ENCODE measurements at regions not wholly inside any gene's neighbourhood (a gene's known extent, or its start where the extent isn't known, plus 50 kb on each side); places are given as distances from the start of the nearest gene placed in this dataset.

DNA sequence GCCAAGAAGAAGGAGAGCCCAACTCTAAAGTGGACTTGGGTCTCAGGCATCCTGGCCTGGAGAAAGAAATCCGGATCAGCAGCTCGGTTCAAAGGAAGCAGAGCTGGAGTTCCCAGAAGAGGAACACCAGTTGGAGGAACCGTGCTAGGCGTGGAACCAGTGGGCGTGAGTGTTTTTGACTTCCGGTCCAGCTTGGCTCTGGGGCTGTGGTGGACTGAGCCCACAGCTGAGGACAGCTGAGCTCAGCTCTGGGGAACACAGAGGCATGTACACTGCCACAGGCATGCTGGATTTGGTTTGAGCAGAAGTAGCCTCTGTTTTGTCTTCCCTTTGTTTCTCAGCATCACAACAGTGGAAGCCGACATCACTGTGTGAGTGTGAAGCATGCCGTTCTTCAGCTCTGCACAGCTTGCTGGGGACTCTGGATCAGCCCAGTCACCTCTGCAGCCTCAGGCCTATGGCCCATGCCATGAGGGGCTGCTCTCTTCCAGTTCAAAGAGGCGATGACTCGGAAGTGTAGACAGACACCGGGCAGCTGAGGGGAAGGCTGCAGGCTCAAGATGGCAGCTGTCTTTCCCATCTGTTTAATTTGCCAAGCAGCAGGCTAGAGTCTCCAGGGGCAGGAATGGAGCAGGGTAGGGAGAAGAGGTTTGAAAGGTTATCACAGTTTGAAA is 185.8 kb upstream of the UBE3A start:
- Histone ChIP-seq H3K27me3 (replicated peaks; ENCODE audit: control insufficient read depth, insufficient read depth, low read length) (peaks cover 12% of the 10 kb centered on the region), H3K36me3 (ENCODE audit: control insufficient read depth, insufficient read depth, low read length, severe bottlenecking) (no peaks in the 10 kb centered on the region), H3K4me3 (ENCODE audit: low read length) (no peak overlapping the region), H3K9ac (ENCODE audit: low read length) (no peak overlapping the region), H3K4me1 (ENCODE audit: control insufficient read depth, insufficient read depth, low read length) (no peaks in the 10 kb centered on the region), H3K9me3 (ENCODE audit: control insufficient read depth, low read length) (no peaks in the 10 kb centered on the region)
- DNase-seq (ENCODE audit: low read depth): no peak

DNA sequence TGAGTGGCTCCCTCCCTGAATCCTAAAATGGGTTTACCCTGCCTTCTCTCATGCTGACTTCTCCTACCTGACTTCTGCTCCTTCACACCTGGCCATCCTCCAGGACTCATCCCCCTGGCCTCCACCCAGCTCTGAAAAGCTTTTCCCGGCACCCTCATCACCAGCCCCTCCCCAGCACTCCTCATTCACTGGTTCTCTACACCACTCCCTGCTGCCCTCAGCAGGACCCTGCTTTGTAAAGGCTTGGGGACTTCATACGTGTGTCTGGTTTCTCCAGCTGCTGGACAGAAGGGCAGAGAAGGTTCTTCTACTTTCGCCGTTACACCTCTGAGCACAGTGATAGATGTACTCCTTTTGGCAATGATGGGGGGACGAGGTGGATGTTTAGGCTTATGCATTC is 184.9 kb upstream of the UBE3A start:
- no peak overlapping the region for H3K4me3 ChIP-seq (ENCODE audit: low read length)
- H3K9me3 ChIP-seq (ENCODE audit: control insufficient read depth, low read length): no peaks in the 10 kb centered on the region
- no peak for DNase-seq (ENCODE audit: low read depth)
- no peaks in the 10 kb centered on the region for H3K36me3 ChIP-seq (ENCODE audit: control insufficient read depth, insufficient read depth, low read length, severe bottlenecking)
- H3K4me1 ChIP-seq (ENCODE audit: control insufficient read depth, insufficient read depth, low read length): no peaks in the 10 kb centered on the region
- H3K27me3 ChIP-seq (replicated peaks; ENCODE audit: control insufficient read depth, insufficient read depth, low read length): peaks cover 15% of the 10 kb centered on the region
- H3K9ac ChIP-seq (ENCODE audit: low read length): no peak overlapping the region

GRCh38 chr15:25620466-25620865 is 181.6 kb upstream of the UBE3A start:
- H3K4me1 ChIP-seq (ENCODE audit: control insufficient read depth, insufficient read depth, low read length): no peaks in the 10 kb centered on the region
- H3K9ac ChIP-seq (ENCODE audit: low read length): no peak overlapping the region
- DNase-seq (ENCODE audit: low read depth): no peak
- no peaks in the 10 kb centered on the region for H3K36me3 ChIP-seq (ENCODE audit: control insufficient read depth, insufficient read depth, low read length, severe bottlenecking)
- peaks cover 16% of the 10 kb centered on the region for H3K27me3 ChIP-seq (replicated peaks; ENCODE audit: control insufficient read depth, insufficient read depth, low read length)
- no peaks in the 10 kb centered on the region for H3K9me3 ChIP-seq (ENCODE audit: control insufficient read depth, low read length)
- H3K4me3 ChIP-seq (ENCODE audit: low read length): no peak overlapping the region

- DNase-seq (ENCODE audit: low read depth): no peak
- Histone ChIP-seq H3K27me3 (replicated peaks; ENCODE audit: control insufficient read depth, insufficient read depth, low read length) (peaks cover 16% of the 10 kb centered on the region), H3K36me3 (ENCODE audit: control insufficient read depth, insufficient read depth, low read length, severe bottlenecking) (no peaks in the 10 kb centered on the region)
Measured at GRCh38 chr15:25619761-25620160, 180.9 kb upstream of the UBE3A start.

DNA sequence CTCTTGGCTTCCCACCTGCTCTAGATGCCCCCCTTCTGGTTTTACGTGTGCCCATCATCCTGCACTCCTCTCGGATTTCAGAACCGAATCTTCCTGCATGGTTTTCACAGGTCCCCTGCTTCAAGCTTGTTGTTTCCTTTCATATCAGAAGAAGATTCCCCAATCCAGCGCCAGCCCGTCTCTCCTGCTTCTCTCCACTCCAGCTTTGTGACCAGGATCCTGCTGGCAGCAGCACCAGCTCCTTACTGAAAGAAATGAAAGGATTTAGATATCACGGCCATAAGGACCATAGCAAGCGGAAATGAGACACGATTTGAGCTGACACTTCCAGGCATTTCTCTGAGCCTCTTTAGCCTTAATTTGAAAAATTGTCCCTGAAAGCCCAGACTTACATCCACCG is 180.3 kb upstream of the UBE3A start:
- no peaks in the 10 kb centered on the region for H3K9me3 ChIP-seq (ENCODE audit: control insufficient read depth, low read length)
- peaks cover 13% of the 10 kb centered on the region for H3K27me3 ChIP-seq (replicated peaks; ENCODE audit: control insufficient read depth, insufficient read depth, low read length)
- H3K4me3 ChIP-seq (ENCODE audit: low read length): no peak overlapping the region
- H3K4me1 ChIP-seq (ENCODE audit: control insufficient read depth, insufficient read depth, low read length): no peaks in the 10 kb centered on the region
- DNase-seq (ENCODE audit: low read depth): no peak
- no peak overlapping the region for H3K9ac ChIP-seq (ENCODE audit: low read length)
- H3K36me3 ChIP-seq (ENCODE audit: control insufficient read depth, insufficient read depth, low read length, severe bottlenecking): no peaks in the 10 kb centered on the region

More at GRCh38 chr15:25619761-25620160, 180.9 kb upstream of the UBE3A start:
- no peaks in the 10 kb centered on the region for H3K9me3 ChIP-seq (ENCODE audit: control insufficient read depth, low read length)
- no peak overlapping the region for H3K9ac ChIP-seq (ENCODE audit: low read length)
- no peaks in the 10 kb centered on the region for H3K4me1 ChIP-seq (ENCODE audit: control insufficient read depth, insufficient read depth, low read length)
- no peak overlapping the region for H3K4me3 ChIP-seq (ENCODE audit: low read length)

GRCh38 chr15:25618161-25618560 is 179.3 kb upstream of the UBE3A start:
- H3K4me1 ChIP-seq (ENCODE audit: control insufficient read depth, insufficient read depth, low read length): no peaks in the 10 kb centered on the region
- no peak for DNase-seq (ENCODE audit: low read depth)
- H3K9me3 ChIP-seq (ENCODE audit: control insufficient read depth, low read length): no peaks in the 10 kb centered on the region
- no peak overlapping the region for H3K4me3 ChIP-seq (ENCODE audit: low read length)
- H3K27me3 ChIP-seq (replicated peaks; ENCODE audit: control insufficient read depth, insufficient read depth, low read length): peaks cover 9% of the 10 kb centered on the region
- H3K9ac ChIP-seq (ENCODE audit: low read length): no peak overlapping the region
- no peaks in the 10 kb centered on the region for H3K36me3 ChIP-seq (ENCODE audit: control insufficient read depth, insufficient read depth, low read length, severe bottlenecking)

- Histone ChIP-seq H3K9me3 (ENCODE audit: control insufficient read depth, low read length) (no peaks in the 10 kb centered on the region), H3K4me1 (ENCODE audit: control insufficient read depth, insufficient read depth, low read length) (peaks cover 4% of the 10 kb centered on the region), H3K27me3 (replicated peaks; ENCODE audit: control insufficient read depth, insufficient read depth, low read length) (peaks cover 9% of the 10 kb centered on the region), H3K9ac (ENCODE audit: low read length) (no peak overlapping the region), H3K4me3 (ENCODE audit: low read length) (no peak overlapping the region), H3K36me3 (ENCODE audit: control insufficient read depth, insufficient read depth, low read length, severe bottlenecking) (no peaks in the 10 kb centered on the region)
- DNase-seq (ENCODE audit: low read depth): no peak
Measured at GRCh38 chr15:25616471-25616870, 177.6 kb upstream of the UBE3A start.

DNA sequence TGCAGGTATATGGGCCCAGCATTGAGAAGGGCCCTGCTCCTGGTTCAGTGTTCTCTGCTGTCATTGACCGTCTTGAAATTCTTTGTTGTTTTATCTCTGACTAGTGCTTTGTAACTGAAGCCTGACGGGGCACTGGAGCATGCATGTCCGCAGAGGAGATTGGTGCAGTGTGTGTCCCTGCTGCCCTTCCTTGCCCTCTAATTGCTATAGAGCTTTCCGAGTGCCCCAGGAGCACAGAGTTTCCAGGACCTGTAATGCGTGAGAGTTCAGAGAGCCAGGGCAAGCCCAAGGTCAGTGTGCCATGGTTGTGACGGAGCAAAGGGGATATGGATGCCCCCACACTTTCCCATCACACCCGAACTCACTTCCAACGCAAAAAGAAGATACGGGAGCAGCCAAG is 174.3 kb upstream of the UBE3A start:
- Histone ChIP-seq H3K4me3 (ENCODE audit: low read length) (no peak overlapping the region), H3K36me3 (ENCODE audit: control insufficient read depth, insufficient read depth, low read length, severe bottlenecking) (no peaks in the 10 kb centered on the region), H3K9ac (ENCODE audit: low read length) (no peak overlapping the region), H3K27me3 (replicated peaks; ENCODE audit: control insufficient read depth, insufficient read depth, low read length) (no peaks in the 10 kb centered on the region), H3K4me1 (ENCODE audit: control insufficient read depth, insufficient read depth, low read length) (peaks cover 6% of the 10 kb centered on the region), H3K9me3 (ENCODE audit: control insufficient read depth, low read length) (no peaks in the 10 kb centered on the region)
- no peak for DNase-seq (ENCODE audit: low read depth)

GRCh38 chr15:25611603-25612002 is 172.8 kb upstream of the UBE3A start:
- Histone ChIP-seq H3K36me3 (ENCODE audit: control insufficient read depth, insufficient read depth, low read length, severe bottlenecking) (no peaks in the 10 kb centered on the region), H3K4me1 (ENCODE audit: control insufficient read depth, insufficient read depth, low read length) (peaks cover 6% of the 10 kb centered on the region), H3K9ac (ENCODE audit: low read length) (no peak overlapping the region), H3K4me3 (ENCODE audit: low read length) (no peak overlapping the region), H3K9me3 (ENCODE audit: control insufficient read depth, low read length) (no peaks in the 10 kb centered on the region), H3K27me3 (replicated peaks; ENCODE audit: control insufficient read depth, insufficient read depth, low read length) (no peaks in the 10 kb centered on the region)
- no peak for DNase-seq (ENCODE audit: low read depth)

DNA sequence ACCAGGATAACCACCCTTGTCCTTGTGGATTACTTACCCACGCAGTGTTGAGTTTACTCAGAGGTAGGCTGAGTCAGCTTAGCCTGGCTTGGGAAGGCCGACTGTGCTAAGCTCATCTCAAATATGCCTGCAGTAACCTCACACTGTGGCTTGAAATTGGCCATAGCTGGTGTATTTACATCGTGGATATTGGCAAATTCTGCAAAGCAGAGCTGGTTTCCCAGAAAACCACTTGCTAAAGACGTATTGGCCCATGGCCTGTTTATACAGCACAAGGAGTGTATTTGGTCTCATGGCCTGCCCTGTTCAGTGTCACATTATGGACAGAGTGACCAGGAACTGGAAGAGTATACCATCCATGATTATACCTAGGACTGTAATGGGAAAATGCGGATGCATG is 170.5 kb upstream of the UBE3A start:
- Histone ChIP-seq H3K4me3 (ENCODE audit: low read length) (no peak overlapping the region), H3K9ac (ENCODE audit: low read length) (no peak overlapping the region), H3K36me3 (ENCODE audit: control insufficient read depth, insufficient read depth, low read length, severe bottlenecking) (no peaks in the 10 kb centered on the region), H3K27me3 (replicated peaks; ENCODE audit: control insufficient read depth, insufficient read depth, low read length) (no peaks in the 10 kb centered on the region), H3K4me1 (ENCODE audit: control insufficient read depth, insufficient read depth, low read length) (peaks cover 6% of the 10 kb centered on the region), H3K9me3 (ENCODE audit: control insufficient read depth, low read length) (no peaks in the 10 kb centered on the region)
- no peak for DNase-seq (ENCODE audit: low read depth)

GRCh38 chr15:25608926-25609325 is 170.1 kb upstream of the UBE3A start:
- Histone ChIP-seq H3K4me3 (ENCODE audit: low read length) (no peak overlapping the region), H3K36me3 (ENCODE audit: control insufficient read depth, insufficient read depth, low read length, severe bottlenecking) (no peaks in the 10 kb centered on the region), H3K4me1 (ENCODE audit: control insufficient read depth, insufficient read depth, low read length) (peaks cover 6% of the 10 kb centered on the region), H3K9ac (ENCODE audit: low read length) (no peak overlapping the region), H3K9me3 (ENCODE audit: control insufficient read depth, low read length) (no peaks in the 10 kb centered on the region), H3K27me3 (replicated peaks; ENCODE audit: control insufficient read depth, insufficient read depth, low read length) (no peaks in the 10 kb centered on the region)
- no peak for DNase-seq (ENCODE audit: low read depth)

GRCh38 chr15:25605151-25605550 is 166.3 kb upstream of the UBE3A start:
- no peaks in the 10 kb centered on the region for H3K27me3 ChIP-seq (replicated peaks; ENCODE audit: control insufficient read depth, insufficient read depth, low read length)
- H3K4me3 ChIP-seq (ENCODE audit: low read length): no peak overlapping the region
- no peaks in the 10 kb centered on the region for H3K36me3 ChIP-seq (ENCODE audit: control insufficient read depth, insufficient read depth, low read length, severe bottlenecking)
- H3K9ac ChIP-seq (ENCODE audit: low read length): no peak overlapping the region
- no peak for DNase-seq (ENCODE audit: low read depth)
- no peaks in the 10 kb centered on the region for H3K9me3 ChIP-seq (ENCODE audit: control insufficient read depth, low read length)
- no peaks in the 10 kb centered on the region for H3K4me1 ChIP-seq (ENCODE audit: control insufficient read depth, insufficient read depth, low read length)

Data from adipocyte (in vitro differentiated cells).